Activated CD4-positive, alpha-beta T cell treated with anti-CD3 and anti-CD28 coated beads for 36 hours (primary cell): ENCODE measurements at regions not wholly inside any gene's neighbourhood (a gene's known extent, or its start where the extent isn't known, plus 50 kb on each side); places are given as distances from the start of the nearest gene placed in this dataset.

Experiments used
- ATAC-seq: fragments of 200-7000 bp; cut with Tn5 transposase; one replicate; pipeline ENCODE4 v1.10.0; 2021; ENCODE audit warnings: mild to moderate bottlenecking, moderate library complexity
- CTCF ChIA-PET: fragments of 350-600 bp; sonication (Branson Sonifier 250); formaldehyde crosslinking; loops from one replicate; lab custom pipeline; 2021; ENCODE audit warnings: antibody characterized with exemption; lab: Charles Lee
- POLR2A ChIA-PET: fragments of 350-600 bp; sonication (Branson Sonifier 250); formaldehyde crosslinking; loops from one replicate; lab custom pipeline; 2021; ENCODE audit warnings: antibody characterized with exemption, inconsistent platforms; lab: Charles Lee
- DNase-seq: peaks from one replicate; pipeline ENCODE4 v3.0.0-alpha.2; 2020
- H3K27ac Mint-ChIP-seq: one replicate; pipeline ENCODE4 v1.8.0; 2021; ENCODE audit warnings: mixed read lengths
- H3K27me3 Mint-ChIP-seq: one replicate; pipeline ENCODE4 v1.8.0; 2021; ENCODE audit warnings: mixed read lengths
- H3K36me3 Mint-ChIP-seq: one replicate; pipeline ENCODE4 v1.8.0; 2021; ENCODE audit warnings: low read depth, mixed read lengths
- H3K4me1 Mint-ChIP-seq: one replicate; pipeline ENCODE4 v1.8.0; 2021; ENCODE audit warnings: mixed read lengths
- H3K4me3 Mint-ChIP-seq: one replicate; pipeline ENCODE4 v1.8.0; 2021; ENCODE audit warnings: mild to moderate bottlenecking, moderate library complexity, mixed read lengths
- H3K9me3 Mint-ChIP-seq: one replicate; pipeline ENCODE4 v1.8.0; 2021; ENCODE audit warnings: low read depth, mixed read lengths
- intact Hi-C, 2 experiments: fragments of 100-400 bp; cut with DNase I in 1 of 2; cut with micrococcal nuclease in 1 of 2; formaldehyde crosslinking; loops; one replicate each; pipeline versions ENCODE4 v1.14.2 to v1.15.1; 2022 to 2024; cut with DNase I, micrococcal nuclease

DNA sequence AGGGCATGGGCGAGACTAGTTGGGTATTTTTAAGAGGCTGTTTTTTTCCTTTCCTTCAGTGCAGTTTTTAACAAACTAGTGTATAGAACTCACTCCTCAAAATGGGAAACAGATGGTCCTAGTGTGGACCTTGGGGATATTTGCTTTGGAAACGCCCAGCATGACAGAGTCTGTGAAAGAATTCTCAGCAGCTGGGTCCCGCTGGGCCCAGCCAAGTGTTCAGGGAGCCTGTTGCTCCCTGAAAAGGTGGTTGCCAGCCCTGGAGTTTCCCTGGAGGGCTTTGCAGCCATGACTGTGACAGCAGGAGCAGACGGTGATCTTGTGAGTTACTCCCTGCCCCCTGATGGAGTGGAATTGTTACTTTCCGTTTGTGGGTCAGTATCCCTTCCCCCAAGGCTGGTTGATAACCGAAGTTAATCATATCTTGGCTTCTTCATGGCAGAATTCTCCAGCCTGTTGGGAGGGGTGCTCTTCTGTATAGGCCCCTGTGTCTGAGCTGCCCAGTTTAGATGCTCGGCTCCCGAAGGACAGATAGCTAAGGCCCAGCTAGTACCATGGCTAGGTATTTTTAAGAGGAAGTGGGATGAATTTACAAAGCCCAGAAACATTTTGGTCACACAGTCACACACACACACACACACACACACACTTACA is 278.6 kb upstream of the HABP2 start:
- Mint-ChIP-seq H3K27me3 (no peaks in the 10 kb centered on the region), H3K27ac (no peak overlapping the region), H3K4me1 (no peaks in the 10 kb centered on the region), H3K4me3 (no peak overlapping the region), H3K9me3 (peaks cover 12% of the 10 kb centered on the region), H3K36me3 (no peaks in the 10 kb centered on the region)
- DNase-seq: no peak
- ChIA-PET CTCF (interaction anchor here (0.7 kb wide), 1 partner anchor 89 kb away, joined by 3 read pairs; no protein-coding TSS in a partner anchor), POLR2A (no interaction called here)
- intact Hi-C loops: no loop called here
- ATAC-seq: no peak

GRCh38 chr10:113278221-113278620 is 274.6 kb upstream of the HABP2 start:
- Mint-ChIP-seq H3K27me3 (no peaks in the 10 kb centered on the region), H3K27ac (no peak overlapping the region), H3K9me3 (peaks cover 12% of the 10 kb centered on the region), H3K36me3 (no peaks in the 10 kb centered on the region), H3K4me3 (no peak overlapping the region), H3K4me1 (no peaks in the 10 kb centered on the region)
- no peak for ATAC-seq
- no peak for DNase-seq
- POLR2A ChIA-PET: no interaction called here
- intact Hi-C loops: no loop called here
- CTCF ChIA-PET: no interaction called here

GRCh38 chr10:113278664-113279063 is 274.2 kb upstream of the HABP2 start:
- Mint-ChIP-seq H3K27me3 (no peaks in the 10 kb centered on the region), H3K9me3 (peaks cover 12% of the 10 kb centered on the region), H3K4me3 (no peak overlapping the region), H3K4me1 (no peaks in the 10 kb centered on the region), H3K36me3 (no peaks in the 10 kb centered on the region), H3K27ac (no peak overlapping the region)
- DNase-seq (no peak), ATAC-seq (no peak)
- CTCF ChIA-PET: interaction anchor here (0.8 kb wide), 1 partner anchor 107 kb away, joined by 3 read pairs; no protein-coding TSS in a partner anchor
- POLR2A ChIA-PET: no interaction called here
- intact Hi-C loops: no loop called here

GRCh38 chr10:113279262-113279661 is 273.6 kb upstream of the HABP2 start:
- Mint-ChIP-seq H3K27ac (no peak overlapping the region), H3K36me3 (no peaks in the 10 kb centered on the region), H3K4me3 (no peak overlapping the region), H3K27me3 (no peaks in the 10 kb centered on the region), H3K9me3 (peaks cover 12% of the 10 kb centered on the region), H3K4me1 (no peaks in the 10 kb centered on the region)
- intact Hi-C loops: no loop called here
- CTCF ChIA-PET: interaction anchor here (0.8 kb wide), 1 partner anchor 106 kb away, joined by 3 read pairs; no protein-coding TSS in a partner anchor
- ATAC-seq: no peak
- POLR2A ChIA-PET: interaction anchor here (0.6 kb wide), 1 partner anchor 1901 kb away, joined by 8 read pairs; no protein-coding TSS in a partner anchor
- no peak for DNase-seq

DNA sequence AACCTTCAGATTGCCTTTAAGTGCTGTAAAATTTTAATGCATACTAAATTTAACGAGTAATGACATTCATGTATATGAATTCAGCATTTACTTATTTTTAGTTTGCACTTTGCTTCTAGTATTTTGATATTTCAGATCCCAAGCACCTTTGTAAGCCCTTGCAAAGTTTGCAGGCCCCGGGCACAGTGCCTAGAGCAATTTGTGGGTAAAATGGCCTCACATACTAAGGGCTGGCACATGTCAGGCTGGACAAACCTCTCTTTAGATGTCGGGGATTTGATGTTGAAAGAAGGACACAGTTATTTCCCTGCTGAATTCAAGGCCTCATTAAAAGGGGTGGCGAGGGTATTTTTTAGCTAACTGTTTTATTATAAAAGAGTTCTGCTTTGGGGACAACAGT is 270.3 kb upstream of the HABP2 start:
- POLR2A ChIA-PET: no interaction called here
- H3K36me3 Mint-ChIP-seq: no peaks in the 10 kb centered on the region
- H3K27me3 Mint-ChIP-seq: peaks cover 2% of the 10 kb centered on the region
- CTCF ChIA-PET: no interaction called here
- H3K4me1 Mint-ChIP-seq: no peaks in the 10 kb centered on the region
- no peak overlapping the region for H3K4me3 Mint-ChIP-seq
- no peak overlapping the region for H3K27ac Mint-ChIP-seq
- intact Hi-C loops: no loop called here
- DNase-seq (no peak), ATAC-seq (no peak)
- no peaks in the 10 kb centered on the region for H3K9me3 Mint-ChIP-seq

DNA sequence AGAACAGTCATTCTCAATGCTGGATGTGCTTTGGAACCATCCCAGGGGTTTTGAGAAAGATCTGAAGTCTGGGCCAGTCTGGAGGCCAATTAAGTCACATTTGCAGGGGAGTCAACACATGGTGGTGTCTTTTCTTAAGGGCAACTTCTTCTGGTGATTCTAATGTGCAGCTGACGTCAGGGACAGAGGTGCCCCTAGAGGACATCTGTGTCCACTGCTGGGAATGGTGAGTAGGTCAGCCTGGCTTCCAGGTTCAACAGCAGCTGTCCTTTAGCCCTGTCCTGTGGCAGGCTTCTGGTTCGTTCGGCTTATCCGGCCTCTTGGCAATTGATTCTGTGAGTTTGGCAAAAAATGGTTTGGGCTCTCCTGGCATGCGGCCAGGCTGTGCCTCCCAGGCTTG is 269.7 kb upstream of the HABP2 start:
- intact Hi-C loops: no loop called here
- H3K36me3 Mint-ChIP-seq: no peaks in the 10 kb centered on the region
- H3K9me3 Mint-ChIP-seq: no peaks in the 10 kb centered on the region
- no peaks in the 10 kb centered on the region for H3K4me1 Mint-ChIP-seq
- POLR2A ChIA-PET: no interaction called here
- peaks cover 2% of the 10 kb centered on the region for H3K27me3 Mint-ChIP-seq
- no peak overlapping the region for H3K27ac Mint-ChIP-seq
- CTCF ChIA-PET: no interaction called here
- ATAC-seq (no peak), DNase-seq (no peak)
- no peak overlapping the region for H3K4me3 Mint-ChIP-seq

- DNase-seq: no peak
- POLR2A ChIA-PET: no interaction called here
- Mint-ChIP-seq H3K4me3 (no peak overlapping the region), H3K27ac (no peak overlapping the region), H3K4me1 (no peaks in the 10 kb centered on the region), H3K27me3 (peaks cover 2% of the 10 kb centered on the region), H3K9me3 (no peaks in the 10 kb centered on the region), H3K36me3 (no peaks in the 10 kb centered on the region)
- intact Hi-C loops: no loop called here
- no peak for ATAC-seq
- CTCF ChIA-PET: interaction anchor here (0.8 kb wide), 1 partner anchor 15 kb away, joined by 3 read pairs; no protein-coding TSS in a partner anchor
These were observed 268.2 kb upstream of the HABP2 start for GRCh38 chr10:113284635-113285034.

DNA sequence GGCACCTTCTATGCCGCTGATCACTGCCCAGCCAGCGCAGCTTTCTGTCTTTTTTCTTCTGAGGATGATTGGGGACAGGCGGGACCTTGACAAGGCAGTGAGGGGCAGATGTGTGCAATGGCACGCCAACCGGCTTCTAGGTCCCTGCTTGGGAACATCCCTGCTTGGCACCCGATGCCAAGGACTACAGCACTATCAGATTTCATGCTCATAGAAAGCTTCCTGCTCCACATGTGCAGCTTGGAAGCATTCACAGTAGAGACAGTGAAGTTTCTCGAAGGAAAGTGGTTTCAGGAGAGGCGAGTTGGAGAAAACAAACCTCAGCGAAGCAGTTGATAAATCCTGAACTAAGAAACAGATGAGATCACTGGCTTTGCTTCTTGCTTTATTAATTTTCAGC is 267.5 kb upstream of the HABP2 start:
- CTCF ChIA-PET: interaction anchor here (0.8 kb wide), 1 partner anchor 15 kb away, joined by 3 read pairs; no protein-coding TSS in a partner anchor
- no peak overlapping the region for H3K4me3 Mint-ChIP-seq
- H3K4me1 Mint-ChIP-seq: no peaks in the 10 kb centered on the region
- no peak for ATAC-seq
- H3K27ac Mint-ChIP-seq: no peak overlapping the region
- intact Hi-C loops: no loop called here
- H3K9me3 Mint-ChIP-seq: no peaks in the 10 kb centered on the region
- POLR2A ChIA-PET: no interaction called here
- no peaks in the 10 kb centered on the region for H3K36me3 Mint-ChIP-seq
- DNase-seq: no peak
- H3K27me3 Mint-ChIP-seq: peaks cover 2% of the 10 kb centered on the region

DNA sequence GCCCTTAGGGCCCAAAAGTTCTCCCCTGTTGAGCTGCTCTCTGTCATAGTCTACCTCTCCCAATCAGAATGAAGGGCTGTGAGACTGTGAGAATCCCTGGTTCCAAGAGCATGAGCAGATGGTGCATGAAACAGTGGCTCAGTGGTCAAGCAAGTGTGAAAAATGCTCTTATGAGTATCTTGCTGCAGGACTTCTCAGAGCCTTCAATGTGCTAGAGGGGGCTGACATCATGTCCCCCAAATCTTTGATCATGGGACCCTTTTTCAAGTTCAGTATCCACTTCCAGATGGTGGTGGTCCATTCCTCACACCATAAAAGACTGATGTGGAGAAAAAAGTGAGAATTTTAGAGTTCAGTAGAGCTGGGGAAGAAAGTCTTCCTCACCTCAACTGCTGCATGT is 265.3 kb upstream of the HABP2 start:
- Mint-ChIP-seq H3K27me3 (peaks cover 2% of the 10 kb centered on the region), H3K36me3 (no peaks in the 10 kb centered on the region), H3K4me1 (no peaks in the 10 kb centered on the region), H3K4me3 (no peak overlapping the region), H3K27ac (no peak overlapping the region), H3K9me3 (no peaks in the 10 kb centered on the region)
- ChIA-PET POLR2A (no interaction called here), CTCF (no interaction called here)
- ATAC-seq (no peak), DNase-seq (no peak)
- intact Hi-C loops: no loop called here

DNA sequence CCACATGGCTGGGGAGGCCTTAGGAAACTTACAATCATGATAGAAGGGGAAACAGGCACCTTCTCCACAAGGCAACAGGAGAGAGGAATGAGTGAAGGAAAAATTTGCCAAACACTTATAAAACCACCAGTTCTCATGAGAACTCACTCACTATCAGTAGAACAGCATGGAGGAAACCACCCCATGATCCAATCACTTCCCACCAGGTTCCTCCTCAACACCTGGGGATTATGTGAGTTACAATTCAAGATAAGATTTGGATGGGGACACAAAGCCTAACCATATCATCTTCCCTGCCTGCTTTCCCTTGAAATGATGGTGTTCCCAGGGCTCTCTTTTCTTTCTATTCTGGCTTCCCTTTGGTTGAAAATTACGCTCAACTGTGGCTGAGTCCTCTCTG is 262.7 kb upstream of the HABP2 start:
- H3K4me3 Mint-ChIP-seq: no peak overlapping the region
- intact Hi-C loops: no loop called here
- DNase-seq (no peak), ATAC-seq (no peak)
- H3K27ac Mint-ChIP-seq: no peak overlapping the region
- H3K9me3 Mint-ChIP-seq: no peaks in the 10 kb centered on the region
- H3K4me1 Mint-ChIP-seq: no peaks in the 10 kb centered on the region
- CTCF ChIA-PET: no interaction called here
- H3K36me3 Mint-ChIP-seq: no peaks in the 10 kb centered on the region
- H3K27me3 Mint-ChIP-seq: peaks cover 2% of the 10 kb centered on the region
- POLR2A ChIA-PET: no interaction called here

GRCh38 chr10:113291413-113291812 is 261.4 kb upstream of the HABP2 start:
- Mint-ChIP-seq H3K4me1 (no peaks in the 10 kb centered on the region), H3K9me3 (no peaks in the 10 kb centered on the region), H3K4me3 (no peak overlapping the region), H3K36me3 (no peaks in the 10 kb centered on the region), H3K27ac (no peak overlapping the region), H3K27me3 (no peaks in the 10 kb centered on the region)
- CTCF ChIA-PET: no interaction called here
- intact Hi-C loops: no loop called here
- POLR2A ChIA-PET: no interaction called here
- ATAC-seq (no peak), DNase-seq (no peak)

DNA sequence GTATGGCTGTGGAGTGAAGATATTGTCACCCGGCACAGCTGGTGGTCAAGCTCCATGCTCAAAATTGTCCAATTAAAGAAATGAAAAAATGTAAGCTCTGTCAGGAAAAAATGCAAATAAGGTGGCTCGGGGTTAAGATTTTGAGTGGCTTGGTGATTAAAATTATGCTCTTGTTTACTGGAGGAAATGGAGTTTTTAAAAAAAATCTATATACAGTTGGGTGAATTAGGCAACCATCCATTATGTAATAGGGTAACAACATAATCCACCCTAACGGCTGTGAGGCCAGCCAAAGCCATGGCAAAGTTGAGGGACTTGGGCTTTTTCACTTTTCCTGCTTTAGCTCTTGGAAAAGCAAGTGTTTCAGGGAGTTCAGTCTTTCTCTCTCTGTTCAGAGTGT is 260.8 kb upstream of the HABP2 start:
- Mint-ChIP-seq H3K4me3 (no peak overlapping the region), H3K36me3 (no peaks in the 10 kb centered on the region), H3K27me3 (no peaks in the 10 kb centered on the region), H3K4me1 (no peaks in the 10 kb centered on the region), H3K9me3 (no peaks in the 10 kb centered on the region), H3K27ac (no peak overlapping the region)
- ChIA-PET CTCF (no interaction called here), POLR2A (no interaction called here)
- ATAC-seq (no peak), DNase-seq (no peak)
- intact Hi-C loops: no loop called here
